HG03558 (cell line): ENCODE measurements at regions not wholly inside any gene's neighbourhood (a gene's known extent, or its start where the extent isn't known, plus 50 kb on each side); places are given as distances from the start of the nearest gene placed in this dataset.

Experiments used
- ATAC-seq: cut with Tn5 transposase; IDR thresholded peaks from one replicate; pipeline ENCODE4 v1.9.1; 2021; ENCODE audit warnings: moderate number of reproducible peaks; ENCODE audit not compliant: unreplicated experiment; ENCODE audit errors: extremely low read depth

- ATAC-seq: no peak
Measured at GRCh38 chr11:116567721-116568242, 205.0 kb downstream of the BUD13 start.

- no peak for ATAC-seq
Measured at GRCh38 chr11:116563712-116564047, 209.1 kb downstream of the BUD13 start.

GRCh38 chr11:116563028-116563711, 209.6 kb downstream of the BUD13 start:
- ATAC-seq: no peak

DNA sequence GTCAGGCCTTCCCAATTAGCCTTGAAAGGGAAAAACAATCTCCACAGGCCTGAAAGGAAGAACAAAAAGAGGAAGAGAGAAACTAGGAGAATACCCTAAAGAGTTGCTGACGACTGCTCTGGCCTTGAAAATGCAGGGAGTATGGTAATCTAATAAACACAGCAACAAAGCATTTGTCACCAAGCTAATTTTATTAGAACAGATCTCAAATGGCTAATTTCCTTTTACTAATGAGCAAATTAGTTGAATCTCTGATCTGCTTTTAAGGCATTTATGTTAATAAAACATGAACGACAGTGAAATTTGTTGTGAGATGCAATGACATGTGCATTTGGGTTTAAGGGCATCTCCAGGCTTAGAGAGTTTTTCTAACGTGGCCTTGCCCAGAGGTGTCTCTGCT, 212.2 kb downstream of the BUD13 start:
- ATAC-seq: no peak

- no peak for ATAC-seq
Measured at GRCh38 chr11:116558504-116559211, 214.1 kb downstream of the BUD13 start.

DNA sequence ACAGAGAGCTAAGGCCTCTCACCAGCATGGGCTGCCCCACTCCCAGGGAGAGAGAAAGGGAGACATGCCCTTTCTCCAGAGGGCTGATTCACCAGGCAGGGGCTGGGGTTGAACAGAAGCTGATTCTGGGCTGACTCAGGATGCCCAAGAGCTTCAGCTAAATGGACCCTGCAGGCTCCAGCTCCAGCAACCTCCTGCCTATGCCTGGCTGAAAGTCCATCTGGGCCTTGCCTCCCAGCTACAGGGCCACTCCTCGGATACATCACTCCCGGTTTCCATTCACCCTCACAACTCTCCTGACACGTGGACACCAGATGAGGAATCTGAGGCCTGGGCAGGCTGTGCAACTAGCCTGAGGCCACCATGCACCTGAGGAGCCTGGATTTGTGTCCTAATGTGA, 215.5 kb downstream of the BUD13 start:
- ATAC-seq: no peak

- no peak for ATAC-seq
Measured at GRCh38 chr11:116556483-116556882, 216.3 kb downstream of the BUD13 start.

GRCh38 chr11:116553482-116553881, 219.3 kb downstream of the BUD13 start:
- ATAC-seq: no peak

DNA sequence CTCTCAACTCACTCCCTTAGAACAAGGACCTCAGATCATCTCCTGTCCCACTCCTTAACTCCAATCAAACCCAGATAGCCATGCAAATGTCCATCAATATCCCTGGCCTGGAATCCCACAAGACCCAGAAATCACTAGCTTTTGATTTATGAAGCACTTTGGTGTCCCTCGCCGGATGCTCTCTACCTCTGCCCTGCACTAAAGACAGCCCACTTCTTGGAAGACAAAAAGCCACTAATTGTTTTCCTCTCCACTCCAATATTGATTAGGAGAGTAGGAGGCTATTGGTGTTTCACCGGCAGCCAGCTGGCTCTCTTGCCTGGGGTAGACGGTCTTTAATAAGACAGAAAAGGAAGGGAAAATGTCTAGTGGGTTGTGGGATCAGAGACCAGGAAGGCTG, 221.2 kb downstream of the BUD13 start:
- ATAC-seq: no peak

- no peak for ATAC-seq
Measured at GRCh38 chr11:116548256-116548655, 224.5 kb downstream of the BUD13 start.

GRCh38 chr11:116547571-116547970, 225.2 kb downstream of the BUD13 start:
- ATAC-seq: no peak

DNA sequence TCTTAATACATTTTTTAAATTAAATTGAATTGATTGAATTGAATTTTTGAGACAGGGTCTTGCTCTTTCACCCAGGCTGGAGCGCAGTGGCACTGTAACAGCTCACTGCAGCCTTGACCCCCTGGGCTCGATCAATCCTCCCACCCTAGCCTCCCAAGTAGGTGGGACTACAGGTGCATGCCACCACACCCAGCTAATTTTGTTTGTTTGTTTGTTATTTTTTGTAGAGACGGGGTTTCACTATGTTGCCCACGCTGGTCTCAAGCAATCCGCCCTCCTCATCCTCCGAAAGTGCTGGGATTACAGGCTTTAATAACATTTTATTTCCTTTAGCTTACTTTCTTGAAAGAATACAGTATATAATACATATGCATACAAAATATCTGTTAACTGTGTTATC, 226.9 kb downstream of the BUD13 start:
- no peak for ATAC-seq

- ATAC-seq: no peak
Measured at GRCh38 chr11:116544721-116545120, 228.1 kb downstream of the BUD13 start.

DNA sequence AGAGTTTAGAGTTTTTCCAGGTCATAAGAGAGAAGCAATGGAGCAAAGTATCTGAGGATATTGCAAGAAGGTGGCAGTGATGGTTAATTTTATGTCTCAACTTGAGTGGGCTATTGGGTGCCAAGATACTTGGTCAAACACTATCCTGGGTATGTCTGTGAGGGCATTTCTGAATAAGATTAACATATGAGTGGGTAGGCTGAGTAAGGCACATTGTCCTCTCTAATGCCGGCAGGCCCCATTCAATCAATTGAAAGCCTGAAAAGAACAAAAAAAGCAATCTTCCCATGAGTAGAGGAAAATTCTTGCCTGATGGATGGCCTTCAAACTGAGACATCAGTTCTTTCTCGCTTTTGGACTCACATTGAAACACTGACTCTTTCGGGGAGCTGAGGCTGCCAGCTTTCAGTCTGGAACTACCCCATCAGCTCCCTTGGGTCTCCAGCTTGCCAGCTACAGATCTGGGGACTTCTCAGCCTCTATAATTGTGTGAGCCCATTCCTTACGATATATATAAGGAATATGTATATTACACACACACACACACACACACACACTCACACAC, 228.8 kb downstream of the BUD13 start:
- ATAC-seq: no peak

- ATAC-seq: no peak
Measured at GRCh38 chr11:116543099-116543498, 229.7 kb downstream of the BUD13 start.

DNA sequence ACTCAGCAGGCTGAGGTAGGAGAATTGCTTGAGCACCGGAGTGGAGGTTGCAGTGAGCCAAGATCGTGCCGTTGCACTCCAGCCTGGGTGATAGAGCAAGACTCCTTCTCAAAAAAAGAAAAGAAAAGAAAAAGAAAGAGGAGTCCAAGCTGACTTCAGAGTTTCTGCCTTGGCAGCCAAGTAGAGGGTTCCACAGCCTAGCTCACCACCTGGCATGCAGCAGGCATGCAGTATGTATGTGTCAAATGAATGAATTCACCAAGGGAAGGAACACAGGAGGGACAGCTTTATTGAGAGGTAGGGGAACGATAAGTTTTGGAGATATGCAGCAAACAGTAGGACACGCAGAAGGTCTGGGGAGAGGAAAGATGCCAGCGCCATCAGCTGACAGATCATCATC, 230.4 kb downstream of the BUD13 start:
- no peak for ATAC-seq

DNA sequence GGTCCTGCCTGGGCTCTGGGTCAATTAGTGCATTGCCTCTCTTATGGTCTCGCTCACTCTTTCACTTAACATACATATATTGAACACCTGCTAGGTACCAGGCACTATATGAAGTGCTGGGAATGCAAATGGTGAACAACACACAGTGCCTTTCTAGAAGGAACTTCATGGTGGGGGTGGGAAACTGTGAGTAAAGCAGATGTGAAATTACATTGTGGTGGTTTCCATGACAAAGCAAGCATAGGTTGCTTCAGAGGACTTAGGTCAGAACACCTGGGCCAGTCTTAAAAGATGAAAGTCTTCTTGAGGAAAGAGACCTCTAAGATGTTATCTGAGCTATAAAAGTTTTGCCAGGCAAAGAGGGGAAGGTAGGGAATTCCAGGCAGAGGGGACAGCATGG, 231.3 kb downstream of the BUD13 start:
- ATAC-seq: no peak

DNA sequence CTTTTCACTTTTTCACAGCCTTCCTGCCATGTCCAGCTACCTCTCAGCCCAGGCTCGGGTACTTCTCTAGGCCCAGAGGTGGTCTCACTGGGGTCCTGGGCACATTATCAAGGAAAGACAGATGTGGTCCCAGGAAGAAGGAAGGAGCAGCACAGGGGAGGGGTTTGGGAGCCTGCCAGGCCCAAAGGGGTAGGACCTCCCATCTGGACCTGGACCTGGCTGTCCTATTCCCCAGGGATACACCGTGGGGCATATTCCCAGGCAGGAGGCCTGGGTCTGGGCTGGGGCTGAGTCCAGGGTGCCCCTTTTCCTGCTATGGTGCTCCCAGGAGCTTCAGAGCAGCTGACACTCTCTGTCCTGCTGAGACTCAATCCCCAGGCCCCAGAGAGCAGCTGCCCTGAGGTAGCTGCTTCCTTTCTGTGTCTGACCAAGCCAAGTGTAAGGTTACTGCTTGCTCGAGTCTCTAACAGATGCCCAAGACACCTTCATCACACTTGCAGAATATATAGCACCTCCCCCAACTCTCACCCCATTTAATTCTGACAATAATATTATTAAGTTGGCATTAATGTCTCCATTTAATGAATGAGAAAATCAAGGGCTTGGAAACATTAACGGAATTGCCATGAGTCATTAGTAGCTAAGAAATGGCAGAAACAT, 232.0 kb downstream of the BUD13 start:
- no peak for ATAC-seq

GRCh38 chr11:116539836-116540418, 232.9 kb downstream of the BUD13 start:
- no peak for ATAC-seq

- ATAC-seq: no peak
Measured at GRCh38 chr11:116539211-116539610, 233.6 kb downstream of the BUD13 start.

DNA sequence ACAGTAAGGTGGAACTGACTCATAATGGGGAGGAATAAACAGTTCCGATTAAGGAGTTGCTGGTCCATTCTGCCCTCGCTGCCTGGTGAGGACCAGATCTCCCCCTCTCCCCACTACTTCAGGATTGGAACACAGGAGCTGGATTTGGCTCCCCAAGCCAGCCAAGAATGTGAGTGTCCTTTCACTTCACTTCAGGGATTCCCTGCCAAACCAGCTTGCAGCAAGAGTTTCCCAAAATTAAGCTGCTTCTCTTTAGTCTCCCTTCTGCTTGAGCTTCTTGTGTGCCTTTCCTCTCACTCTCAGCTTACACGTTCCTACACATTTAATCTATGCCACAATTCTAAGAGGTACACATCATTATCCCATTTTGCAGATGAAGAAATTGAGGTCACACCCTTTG, 234.1 kb downstream of the BUD13 start:
- no peak for ATAC-seq
